Activated CD8-positive, alpha-beta T cell treated with anti-CD3 and anti-CD28 coated beads for 36 hours (primary cell): ENCODE measurements at regions not wholly inside any gene's neighbourhood (a gene's known extent, or its start where the extent isn't known, plus 50 kb on each side); places are given as distances from the start of the nearest gene placed in this dataset.
"Not testable (repeated sequence)": the region's sequence is repeated elsewhere in the genome, so short reads cannot be mapped to it uniquely, and the experiment has no call there.

Experiments
- ATAC-seq: fragments of 200-7000 bp; cut with Tn5 transposase; one replicate; pipeline ENCODE4 v1.10.0; 2021; ENCODE audit warnings: mild to moderate bottlenecking, moderate library complexity
- CTCF ChIA-PET: fragments of 350-600 bp; sonication (Branson Sonifier 250); formaldehyde crosslinking; loops from one replicate; lab custom pipeline; 2021; ENCODE audit warnings: antibody characterized with exemption; lab: Charles Lee
- POLR2A ChIA-PET: fragments of 350-600 bp; sonication (Branson Sonifier 250); formaldehyde crosslinking; loops from one replicate; lab custom pipeline; 2021; ENCODE audit warnings: antibody characterized with exemption; lab: Charles Lee
- DNase-seq: peaks from one replicate; pipeline ENCODE4 v3.0.0-alpha.2; 2020
- H3K27ac Mint-ChIP-seq: one replicate; pipeline ENCODE4 v1.8.0; 2021; ENCODE audit warnings: mild to moderate bottlenecking, mixed read lengths
- H3K27me3 Mint-ChIP-seq: one replicate; pipeline ENCODE4 v1.8.0; 2021; ENCODE audit warnings: mixed read lengths
- H3K36me3 Mint-ChIP-seq: one replicate; pipeline ENCODE4 v1.8.0; 2021; ENCODE audit warnings: low read depth, mixed read lengths
- H3K4me1 Mint-ChIP-seq: one replicate; pipeline ENCODE4 v1.8.0; 2021; ENCODE audit warnings: low read depth, mixed read lengths
- H3K4me3 Mint-ChIP-seq: one replicate; pipeline ENCODE4 v1.8.0; 2021; ENCODE audit warnings: mild to moderate bottlenecking, moderate library complexity, mixed read lengths
- H3K9me3 Mint-ChIP-seq: one replicate; pipeline ENCODE4 v1.8.0; 2021; ENCODE audit warnings: mixed read lengths
- intact Hi-C: fragments of 100-400 bp; cut with micrococcal nuclease; formaldehyde crosslinking; loops from one replicate; pipeline ENCODE4 v1.10.0; 2022
- TF ChIP-seq, protein P1 (sequence below): fragments of 200-600 bp; IDR thresholded peaks from one replicate; pipeline ENCODE4 v1.8.0; 2022; ENCODE audit warnings: antibody characterized with exemption, mild to moderate bottlenecking

DNA sequence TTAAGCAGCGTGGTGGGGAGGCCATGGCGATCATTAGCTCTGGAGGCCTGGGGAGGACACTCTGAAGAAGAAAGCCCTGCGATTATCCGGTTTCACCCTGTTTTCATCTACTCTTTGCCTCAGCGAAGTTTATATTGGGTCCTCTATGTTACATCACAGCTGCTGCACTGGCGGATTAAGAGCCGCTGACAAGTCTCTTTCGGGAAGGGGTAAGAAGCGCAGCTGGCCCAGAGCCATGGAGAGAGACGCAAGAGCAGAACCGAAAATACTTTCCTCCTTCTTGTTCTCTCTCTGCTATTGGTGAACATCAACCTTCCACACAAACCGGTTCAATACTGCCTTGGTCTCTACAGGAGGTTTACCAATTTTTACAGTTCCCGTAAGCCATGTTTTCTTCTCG lies 291.5 kb downstream of the FAM72C start:
- peaks cover 4% of the 10 kb centered on the region for H3K9me3 Mint-ChIP-seq
- ChIA-PET CTCF (interaction anchor here (0.9 kb wide), 1 partner anchor 15 kb away, joined by 3 read pairs; no protein-coding TSS in a partner anchor), POLR2A (no interaction called here)
- TF ChIP-seq, protein P1, sequence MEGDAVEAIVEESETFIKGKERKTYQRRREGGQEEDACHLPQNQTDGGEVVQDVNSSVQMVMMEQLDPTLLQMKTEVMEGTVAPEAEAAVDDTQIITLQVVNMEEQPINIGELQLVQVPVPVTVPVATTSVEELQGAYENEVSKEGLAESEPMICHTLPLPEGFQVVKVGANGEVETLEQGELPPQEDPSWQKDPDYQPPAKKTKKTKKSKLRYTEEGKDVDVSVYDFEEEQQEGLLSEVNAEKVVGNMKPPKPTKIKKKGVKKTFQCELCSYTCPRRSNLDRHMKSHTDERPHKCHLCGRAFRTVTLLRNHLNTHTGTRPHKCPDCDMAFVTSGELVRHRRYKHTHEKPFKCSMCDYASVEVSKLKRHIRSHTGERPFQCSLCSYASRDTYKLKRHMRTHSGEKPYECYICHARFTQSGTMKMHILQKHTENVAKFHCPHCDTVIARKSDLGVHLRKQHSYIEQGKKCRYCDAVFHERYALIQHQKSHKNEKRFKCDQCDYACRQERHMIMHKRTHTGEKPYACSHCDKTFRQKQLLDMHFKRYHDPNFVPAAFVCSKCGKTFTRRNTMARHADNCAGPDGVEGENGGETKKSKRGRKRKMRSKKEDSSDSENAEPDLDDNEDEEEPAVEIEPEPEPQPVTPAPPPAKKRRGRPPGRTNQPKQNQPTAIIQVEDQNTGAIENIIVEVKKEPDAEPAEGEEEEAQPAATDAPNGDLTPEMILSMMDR = no peak
- DNase-seq (no peak), ATAC-seq (no peak)
- peaks cover 6% of the 10 kb centered on the region for H3K27me3 Mint-ChIP-seq
- no peaks in the 10 kb centered on the region for H3K36me3 Mint-ChIP-seq
- intact Hi-C loops = no loop called here
- H3K27ac Mint-ChIP-seq = no peak overlapping the region
- no peaks in the 10 kb centered on the region for H3K4me1 Mint-ChIP-seq
- no peak overlapping the region for H3K4me3 Mint-ChIP-seq

DNA sequence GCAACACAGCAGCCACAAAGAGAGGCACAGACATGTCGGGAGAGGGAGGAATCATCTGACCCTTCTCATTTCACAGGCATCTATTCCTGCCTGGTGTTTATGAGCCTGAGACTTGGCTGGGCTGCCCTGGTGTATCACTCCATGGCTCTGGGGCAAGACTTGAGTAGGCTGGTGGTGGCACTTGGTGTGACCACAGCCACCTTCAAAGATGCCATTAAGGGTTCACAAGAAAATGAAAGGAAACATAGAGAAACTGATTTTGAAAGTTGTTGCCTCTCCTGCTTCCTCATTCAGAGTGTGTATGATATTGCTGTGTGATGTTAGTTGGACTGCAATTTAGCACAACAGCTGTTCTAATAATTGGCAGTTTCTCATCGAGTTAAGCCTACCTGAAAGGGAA lies 298.8 kb downstream of the FAM72C start:
- intact Hi-C loops = no loop called here
- Mint-ChIP-seq H3K27ac (no peak overlapping the region), H3K36me3 (no peaks in the 10 kb centered on the region), H3K27me3 (peaks cover 12% of the 10 kb centered on the region), H3K9me3 (peaks cover 10% of the 10 kb centered on the region), H3K4me3 (no peak overlapping the region), H3K4me1 (no peaks in the 10 kb centered on the region)
- POLR2A ChIA-PET = no interaction called here
- ATAC-seq (no peak), DNase-seq (no peak)
- CTCF ChIA-PET = no interaction called here
- TF ChIP-seq, protein P1 = no peak

DNA sequence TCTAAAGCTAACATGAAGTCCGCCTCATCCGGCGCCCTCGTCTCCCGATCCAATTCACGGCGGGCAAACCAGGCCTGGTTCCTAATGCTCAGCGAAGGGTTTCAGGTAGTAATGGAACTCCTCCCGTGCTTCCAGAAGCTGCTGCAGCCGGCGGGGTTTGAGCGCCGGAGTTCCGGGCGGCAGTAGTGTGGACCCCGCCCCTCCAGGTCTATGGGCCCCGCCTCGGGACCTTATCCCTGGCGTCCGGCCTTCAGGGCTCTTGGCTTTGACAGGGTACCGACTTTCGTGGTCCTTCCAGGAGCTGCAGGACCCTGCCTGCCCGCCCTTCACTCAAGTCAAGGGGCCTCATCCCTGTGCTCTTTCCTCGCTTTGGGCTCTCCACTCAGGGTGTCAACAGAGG lies 304.1 kb downstream of the FAM72C start:
- ATAC-seq = no peak
- no peaks in the 10 kb centered on the region for H3K4me1 Mint-ChIP-seq
- POLR2A ChIA-PET = no interaction called here
- no peak overlapping the region for H3K27ac Mint-ChIP-seq
- CTCF ChIA-PET = no interaction called here
- DNase-seq = no peak
- intact Hi-C loops = no loop called here
- peaks cover 10% of the 10 kb centered on the region for H3K9me3 Mint-ChIP-seq
- peaks cover 32% of the 10 kb centered on the region for H3K27me3 Mint-ChIP-seq
- H3K4me3 Mint-ChIP-seq = no peak overlapping the region
- H3K36me3 Mint-ChIP-seq = no peaks in the 10 kb centered on the region
- TF ChIP-seq, protein P1 = no peak

DNA sequence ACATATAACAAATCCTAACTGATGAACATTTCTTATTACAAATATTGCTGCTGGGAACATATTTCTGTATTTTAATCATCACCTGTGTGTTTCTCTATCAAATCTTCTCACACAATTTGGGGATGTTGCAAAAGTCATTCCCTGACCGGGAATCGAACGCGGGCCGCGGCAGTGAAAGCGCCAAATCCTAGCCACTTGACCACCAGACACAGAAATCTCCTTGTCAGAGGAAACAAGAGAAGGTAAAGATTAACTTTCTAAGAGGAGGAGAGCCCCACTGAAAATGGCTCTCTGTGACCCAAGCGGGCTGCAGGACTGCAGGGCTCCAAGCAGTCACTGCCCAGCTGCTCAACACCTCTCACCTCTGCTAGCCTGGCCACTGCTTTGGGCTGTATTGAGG lies 304.9 kb downstream of the FAM72C start:
- CTCF ChIA-PET = no interaction called here
- POLR2A ChIA-PET = no interaction called here
- no peak for ATAC-seq
- H3K4me3 Mint-ChIP-seq = no peak overlapping the region
- H3K4me1 Mint-ChIP-seq = no peaks in the 10 kb centered on the region
- TF ChIP-seq, protein P1 = no peak
- no peak for DNase-seq
- H3K36me3 Mint-ChIP-seq = peaks cover 2% of the 10 kb centered on the region
- no peak overlapping the region for H3K27ac Mint-ChIP-seq
- H3K27me3 Mint-ChIP-seq = peaks cover 38% of the 10 kb centered on the region
- H3K9me3 Mint-ChIP-seq = peaks cover 10% of the 10 kb centered on the region
- intact Hi-C loops = no loop called here

DNA sequence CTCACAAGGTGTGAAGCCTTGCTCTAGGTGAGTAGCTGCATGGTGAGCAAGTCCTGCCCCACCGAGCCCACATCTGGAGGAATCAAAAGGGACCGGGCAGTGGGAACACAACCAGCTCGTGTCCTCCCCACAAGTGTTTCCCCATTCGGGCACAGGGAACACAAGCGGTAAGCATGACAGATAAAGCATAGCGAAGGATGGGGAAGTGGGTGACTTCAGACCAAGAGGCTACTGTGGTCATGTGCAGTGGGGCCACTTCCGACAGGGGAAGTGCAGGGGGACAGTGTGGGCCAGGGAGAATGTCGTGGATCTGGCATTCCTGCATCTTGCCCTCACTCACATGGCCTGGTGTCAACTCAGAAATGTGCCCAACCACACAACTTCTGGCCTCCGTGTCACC lies 306.2 kb downstream of the FAM72C start:
- Mint-ChIP-seq H3K27me3 (peaks cover 46% of the 10 kb centered on the region), H3K4me3 (no peak overlapping the region), H3K27ac (no peak overlapping the region), H3K36me3 (peaks cover 2% of the 10 kb centered on the region), H3K9me3 (peaks cover 10% of the 10 kb centered on the region), H3K4me1 (no peaks in the 10 kb centered on the region)
- ChIA-PET CTCF (no interaction called here), POLR2A (no interaction called here)
- ATAC-seq (no peak), DNase-seq (no peak)
- intact Hi-C loops = no loop called here
- TF ChIP-seq, protein P1 = no peak

DNA sequence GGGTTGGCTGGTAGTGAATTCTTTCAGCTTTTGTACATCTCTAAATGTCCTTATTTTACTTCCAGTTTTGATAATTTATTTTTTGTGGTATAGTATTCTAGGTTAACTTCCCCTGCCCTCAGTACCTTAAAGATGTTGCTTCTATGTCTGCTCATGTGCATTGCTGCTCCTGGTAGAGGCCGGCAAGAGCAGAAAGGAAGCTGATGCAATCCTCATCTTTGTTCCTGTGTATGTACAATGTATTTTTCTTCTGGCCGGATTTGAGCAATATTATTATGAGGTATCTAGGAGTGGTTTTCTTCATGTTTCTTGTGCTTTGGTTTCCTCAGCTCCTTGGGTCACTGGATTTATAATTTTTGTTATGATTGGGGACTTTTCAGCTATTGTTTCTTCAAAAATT lies 308.7 kb downstream of the FAM72C start:
- intact Hi-C loops, DNase-seq, H3K9me3 Mint-ChIP-seq, ATAC-seq, H3K4me1 Mint-ChIP-seq, H3K27ac Mint-ChIP-seq, H3K36me3 Mint-ChIP-seq, POLR2A ChIA-PET, CTCF ChIA-PET, H3K4me3 Mint-ChIP-seq: not testable (repeated sequence)
- peaks cover 60% of the 10 kb centered on the region for H3K27me3 Mint-ChIP-seq
